ENCODE measurements at regions not wholly inside any gene's neighbourhood (a gene's known extent, or its start where the extent isn't known, plus 50 kb on each side); places are given as distances from the start of the nearest gene placed in this dataset.
"Not testable (repeated sequence)": the region's sequence is repeated elsewhere in the genome, so short reads cannot be mapped to it uniquely, and the experiment has no call there.

DNA sequence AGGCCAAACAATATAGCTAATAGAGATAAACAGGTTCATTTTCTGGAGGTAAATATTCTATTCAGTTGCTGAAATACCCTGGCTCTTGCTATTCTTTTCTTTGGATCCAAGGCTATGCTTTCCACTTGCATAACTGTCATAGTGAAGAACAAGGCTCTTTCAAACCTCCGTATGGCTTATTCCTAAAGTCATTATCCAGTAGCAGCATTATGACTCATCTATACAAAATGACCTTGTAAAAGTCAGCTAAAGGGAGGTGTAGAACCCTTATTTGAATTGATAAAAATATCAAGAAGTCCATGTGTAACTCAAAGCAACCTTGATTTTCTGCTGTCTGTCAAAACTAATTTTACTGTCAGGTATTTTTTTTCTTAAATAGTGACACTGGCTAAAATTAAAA, 447.8 kb downstream of the PLK2 start:
- no peak for DNase-seq

DNA sequence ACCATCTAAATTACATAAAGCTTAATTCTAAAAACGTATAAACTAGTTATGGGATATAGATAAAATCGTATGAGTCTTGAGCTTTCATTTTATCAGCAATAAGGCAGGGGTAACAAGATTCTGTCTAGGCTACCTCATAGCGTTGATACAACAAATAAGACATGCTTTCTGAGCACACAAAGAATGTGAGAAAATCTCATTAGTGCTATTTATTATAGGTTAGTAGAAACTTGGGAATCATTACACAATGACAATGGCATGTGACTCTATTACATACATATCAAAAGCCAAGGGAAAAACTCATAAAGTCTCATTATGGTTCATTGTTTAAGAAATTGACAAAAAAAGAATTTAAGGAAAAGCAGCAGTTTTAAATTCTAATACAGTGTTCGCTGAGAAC, 448.6 kb downstream of the PLK2 start:
- DNase-seq: no peak

DNA sequence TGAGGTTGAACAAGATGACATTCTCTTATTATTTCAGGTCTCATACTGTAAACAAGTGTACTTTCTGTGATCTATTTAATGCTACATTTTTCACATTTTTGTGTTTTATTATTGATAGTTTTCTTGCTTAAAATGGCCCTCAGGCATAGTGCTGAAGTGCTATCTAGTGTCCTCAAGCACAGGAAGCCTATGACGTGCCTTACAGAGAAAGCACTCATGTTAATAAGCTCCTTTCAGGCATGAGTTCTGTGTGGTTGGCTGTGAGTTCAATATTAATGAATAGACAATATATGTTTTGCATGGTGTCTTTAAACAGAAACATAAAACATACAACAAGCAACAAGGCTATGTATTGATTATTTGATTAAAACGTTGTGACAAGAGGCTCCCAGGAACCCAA, 450.1 kb downstream of the PLK2 start:
- DNase-seq: no peak

DNA sequence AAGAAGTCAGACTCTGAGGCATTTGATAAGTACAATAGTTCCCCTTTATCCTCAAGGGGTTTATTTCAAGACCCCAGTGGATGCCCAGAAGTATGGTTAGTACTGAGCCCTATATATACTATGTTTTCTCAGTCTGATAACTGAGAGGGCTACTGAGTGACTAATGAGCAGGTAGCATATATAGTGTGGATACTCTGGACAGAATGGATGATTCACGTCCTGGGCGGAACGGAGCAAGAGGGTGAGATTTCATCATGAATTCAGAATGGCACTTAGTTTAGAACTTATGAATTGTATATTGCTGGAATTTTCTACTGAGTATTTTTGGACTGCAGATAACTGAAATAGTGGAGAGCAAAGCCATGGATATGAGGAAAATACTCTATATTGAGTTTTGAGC, 457.6 kb downstream of the PLK2 start:
- DNase-seq: no peak

DNA sequence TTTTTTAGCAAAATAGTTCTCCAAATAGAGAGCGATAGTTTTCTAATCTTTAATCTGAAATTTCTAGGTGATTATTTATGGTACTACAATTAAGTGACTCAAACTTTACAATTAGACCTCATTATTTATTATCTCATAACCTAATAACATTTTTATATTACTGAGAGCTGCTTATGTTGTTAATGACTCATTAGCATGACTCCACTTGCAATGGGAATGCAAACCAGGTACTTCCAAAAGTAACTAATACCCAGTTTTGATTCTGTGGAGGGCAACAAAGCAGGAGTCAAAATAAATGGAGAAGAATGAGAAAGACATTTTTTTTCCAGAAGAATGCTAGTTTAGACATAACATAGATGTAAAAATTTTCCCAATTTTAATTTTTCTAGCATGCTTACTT, 466.0 kb downstream of the PLK2 start:
- no peak for DNase-seq

DNA sequence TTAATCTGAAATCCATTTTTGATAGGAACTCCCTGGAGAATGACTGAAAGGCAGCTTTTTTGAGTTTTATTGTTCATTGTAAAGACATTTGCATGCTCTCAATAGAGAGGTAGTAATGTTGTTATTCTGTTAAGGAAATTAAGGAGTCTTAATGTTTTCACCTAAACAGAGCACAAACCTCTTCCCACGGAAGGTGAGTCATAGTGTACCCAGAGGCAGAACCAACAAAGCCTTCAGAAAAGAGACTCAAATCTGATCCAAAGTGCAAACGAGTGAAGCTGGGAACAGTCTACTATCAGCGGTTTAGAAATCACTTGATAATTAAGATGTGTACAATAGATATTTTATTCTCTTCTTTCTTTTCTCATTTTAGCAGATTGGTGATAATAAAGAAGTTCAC, 470.5 kb downstream of the PLK2 start:
- no peak for DNase-seq

DNA sequence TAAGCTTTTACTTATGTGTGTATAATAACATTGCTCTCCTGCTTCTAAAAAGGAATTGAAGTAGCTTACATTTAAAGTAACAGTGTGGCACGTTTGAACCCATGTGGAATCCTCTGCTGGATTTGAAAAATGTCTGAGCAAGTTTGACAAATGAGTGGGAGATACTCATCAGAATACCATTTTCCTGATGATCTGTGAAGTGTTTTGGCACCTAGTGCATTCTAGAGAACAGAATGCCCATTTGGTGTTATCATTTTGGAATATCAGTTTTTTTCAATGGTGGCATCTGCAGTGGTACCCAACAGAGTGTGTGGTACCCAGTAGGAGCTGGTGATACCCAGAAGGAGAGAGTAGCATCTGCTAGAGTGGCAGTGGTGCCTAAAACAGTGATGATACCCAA, 471.1 kb downstream of the PLK2 start:
- DNase-seq: no peak

DNA sequence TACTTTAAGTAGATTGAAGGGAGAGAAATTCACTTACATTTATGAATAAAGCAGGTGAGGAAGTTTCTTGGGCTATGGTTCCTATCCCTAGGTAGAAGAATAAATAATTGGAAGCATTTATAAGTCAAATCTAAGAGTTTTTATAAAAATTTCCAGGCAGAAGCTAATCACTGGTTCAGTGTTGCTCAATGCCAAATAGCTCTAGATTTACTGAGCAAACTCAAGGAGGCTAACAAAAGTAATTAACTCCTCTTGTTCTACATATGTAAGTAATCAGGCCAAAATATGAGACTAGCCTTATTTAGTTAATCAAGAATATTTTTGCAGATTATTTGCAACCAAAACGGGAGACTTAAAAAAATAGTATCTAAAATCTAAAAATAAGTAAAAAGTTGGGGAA, 472.3 kb downstream of the PLK2 start:
- no peak for DNase-seq

DNA sequence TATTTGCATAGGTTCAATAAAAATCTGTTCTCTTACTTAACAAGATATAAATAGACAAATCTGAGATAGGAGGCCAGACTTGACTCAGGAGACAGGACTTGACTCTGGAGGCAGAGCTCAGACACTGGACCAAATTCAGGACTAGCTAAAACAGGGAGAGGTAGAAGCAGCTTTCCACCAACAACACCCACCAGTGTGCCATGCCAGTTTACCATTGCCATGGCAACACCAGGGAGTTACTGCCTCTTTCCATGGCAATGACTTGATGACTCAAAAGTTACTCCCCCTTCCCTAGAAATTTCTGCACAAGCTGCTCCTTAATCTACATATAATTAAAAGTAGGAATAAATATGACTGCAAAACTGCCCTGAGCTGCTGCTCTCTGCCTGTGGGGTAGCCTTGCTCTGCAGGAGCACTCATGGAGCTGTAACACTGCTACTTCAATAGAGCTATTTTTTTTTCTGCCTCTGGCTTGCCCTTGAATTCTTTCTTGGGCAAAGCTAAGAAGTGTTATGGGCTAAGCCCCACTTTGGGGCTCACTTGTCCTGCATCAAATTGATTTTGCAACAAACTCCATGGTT, 473.0 kb downstream of the PLK2 start:
- no peak for DNase-seq

DNA sequence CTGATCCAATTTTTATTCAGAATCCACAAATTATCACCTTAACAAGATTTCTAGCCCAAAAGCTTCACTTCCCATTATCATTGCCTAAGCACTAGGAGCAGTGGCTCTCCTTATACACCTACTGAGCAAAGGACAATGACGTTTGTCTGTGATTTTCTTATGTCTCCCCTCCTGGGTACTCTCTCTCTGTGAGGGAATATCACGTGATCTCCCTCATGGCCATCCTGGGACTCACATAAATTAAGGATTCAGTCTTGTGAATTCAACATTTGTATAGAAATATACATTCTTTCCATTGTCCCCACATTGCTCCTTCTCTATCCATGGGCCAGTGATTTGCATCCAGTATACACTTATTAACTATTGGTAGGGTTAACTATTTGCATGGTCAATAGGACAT, 476.5 kb downstream of the PLK2 start:
- DNase-seq: no peak

DNA sequence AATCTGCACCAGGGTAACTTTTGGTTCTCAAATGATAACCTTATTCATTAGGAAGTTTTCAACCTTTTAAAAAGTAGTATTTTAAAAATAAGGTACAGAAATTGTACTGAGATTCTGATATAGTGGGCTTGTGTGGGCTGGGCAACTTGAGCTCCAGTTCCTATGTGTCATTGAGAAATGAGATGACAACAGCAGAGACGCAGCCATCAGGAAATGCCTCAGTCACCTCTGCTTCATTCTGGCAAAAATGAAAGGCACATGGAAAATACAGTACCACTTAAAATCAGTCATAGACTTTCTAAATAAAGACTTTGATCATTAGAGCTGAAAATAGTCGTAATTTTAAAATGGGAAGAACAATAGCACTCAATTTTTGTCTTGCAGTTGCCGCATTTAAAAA, 480.2 kb downstream of the PLK2 start:
- no peak for DNase-seq

DNA sequence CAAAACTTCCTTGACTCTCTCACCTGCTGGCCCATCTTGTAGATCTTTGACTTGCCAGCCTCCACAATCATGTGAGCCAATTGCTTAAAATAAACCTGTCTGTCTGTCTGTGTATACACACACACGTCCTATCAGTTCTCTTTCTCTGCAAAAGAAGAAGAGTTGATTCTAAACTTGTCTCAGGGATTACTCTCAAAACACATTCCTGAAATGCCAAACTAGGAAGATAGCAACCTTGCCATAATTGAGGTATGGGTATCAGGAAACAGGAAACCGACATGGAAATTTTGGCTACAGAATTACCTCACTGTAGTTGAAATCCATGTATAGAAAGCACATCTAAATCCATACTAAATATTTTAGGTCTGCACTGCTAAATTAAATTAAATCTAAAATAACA, 483.4 kb downstream of the PLK2 start:
- DNase-seq: no peak

DNA sequence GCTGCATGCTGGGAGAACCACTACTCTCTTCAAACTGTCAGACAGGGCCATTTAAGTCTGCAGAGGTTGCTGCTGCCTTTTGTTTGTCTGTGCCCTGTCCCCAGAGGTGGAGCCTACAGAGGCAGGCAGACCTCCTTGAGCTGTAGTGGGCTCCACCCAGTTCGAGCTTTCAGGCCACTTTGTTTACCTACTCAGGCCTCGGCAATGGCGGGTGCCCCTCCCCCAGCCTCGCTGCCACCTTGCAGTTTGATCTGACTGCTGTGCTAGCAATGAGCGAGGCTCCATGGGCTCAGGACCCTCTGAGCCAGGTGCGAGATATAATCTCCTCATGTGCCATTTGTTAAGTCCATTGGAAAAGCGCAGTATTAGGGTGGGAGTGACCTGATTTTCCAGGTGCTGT, 487.8 kb downstream of the PLK2 start:
- not testable (repeated sequence) for DNase-seq

DNA sequence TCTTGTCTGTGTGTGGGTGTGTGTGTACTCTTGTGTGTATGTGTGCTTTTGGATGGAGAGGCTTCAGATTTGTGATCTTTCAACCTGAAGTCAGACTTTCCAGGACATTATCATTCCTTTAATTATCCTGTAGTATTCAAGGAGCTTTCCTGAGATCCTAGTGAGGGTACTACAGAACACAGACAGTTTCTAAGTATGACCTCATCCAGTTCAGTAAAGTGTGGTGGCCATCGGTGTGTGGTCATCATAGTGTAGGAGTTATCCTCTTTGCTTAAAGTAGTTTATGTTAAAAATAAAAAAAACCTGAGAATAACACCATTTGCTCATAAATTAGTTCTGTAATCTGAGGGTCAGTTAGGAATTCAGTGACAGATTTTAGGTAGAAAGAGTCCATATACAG, 478.0 kb upstream of the ACTBL2 start:
- DNase-seq: no peak

DNA sequence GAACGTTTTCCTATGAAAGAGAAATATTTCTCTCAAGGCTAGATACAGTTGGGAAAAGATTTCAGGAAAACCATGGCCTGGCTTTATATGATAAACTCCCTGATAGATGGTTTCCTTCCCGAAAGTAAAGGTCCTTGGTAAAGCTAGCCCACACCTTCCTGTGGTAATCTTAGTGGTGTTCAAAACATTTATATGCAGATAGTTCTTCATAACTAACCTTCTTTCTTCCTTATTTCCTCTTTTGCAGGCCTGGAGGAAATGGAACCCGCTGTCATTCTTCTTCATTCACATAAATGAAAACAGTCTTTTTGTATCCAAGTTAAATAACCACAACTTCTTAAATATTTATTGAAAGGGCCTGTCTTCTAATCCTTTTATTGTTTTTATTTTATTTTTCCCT, 474.0 kb upstream of the ACTBL2 start:
- no peak for DNase-seq

DNA sequence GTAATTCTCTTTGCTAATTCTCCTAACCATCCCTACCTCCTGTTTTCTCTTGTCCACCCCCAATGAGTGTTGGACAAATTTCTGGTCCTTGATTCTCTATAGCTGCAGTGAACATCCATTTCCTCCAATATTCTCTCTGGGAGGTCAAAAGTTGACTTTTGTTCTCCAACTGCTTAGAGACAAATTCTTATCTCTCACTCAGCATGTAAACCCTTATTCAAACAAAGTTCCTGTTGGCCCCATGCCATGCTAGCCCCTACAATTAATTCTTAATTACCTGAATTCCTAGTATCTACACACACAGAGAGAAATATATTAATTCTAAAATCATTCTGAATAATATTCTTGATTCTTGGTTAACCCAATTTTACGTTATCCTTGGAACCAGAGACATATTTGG, 472.9 kb upstream of the ACTBL2 start:
- no peak for DNase-seq

DNA sequence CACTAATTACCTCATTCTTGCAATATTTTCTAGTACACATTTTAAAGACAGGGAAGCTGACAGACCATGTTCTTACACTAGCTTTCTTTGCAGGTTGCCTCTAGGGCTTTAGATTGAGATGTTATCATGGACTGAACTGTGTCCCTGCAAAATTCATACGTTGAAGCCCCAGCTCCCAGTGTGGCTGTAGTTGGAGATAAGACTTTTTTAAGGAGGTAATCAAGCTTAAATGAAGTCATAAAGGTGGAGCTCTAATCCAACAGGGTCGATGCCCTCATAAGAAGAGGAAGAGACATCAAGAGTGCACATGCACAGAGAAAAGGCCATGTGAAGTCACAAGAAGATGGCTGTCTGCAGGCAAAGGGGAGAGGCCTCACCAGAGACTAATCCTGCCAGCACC, 471.2 kb upstream of the ACTBL2 start:
- DNase-seq: no peak

DNA sequence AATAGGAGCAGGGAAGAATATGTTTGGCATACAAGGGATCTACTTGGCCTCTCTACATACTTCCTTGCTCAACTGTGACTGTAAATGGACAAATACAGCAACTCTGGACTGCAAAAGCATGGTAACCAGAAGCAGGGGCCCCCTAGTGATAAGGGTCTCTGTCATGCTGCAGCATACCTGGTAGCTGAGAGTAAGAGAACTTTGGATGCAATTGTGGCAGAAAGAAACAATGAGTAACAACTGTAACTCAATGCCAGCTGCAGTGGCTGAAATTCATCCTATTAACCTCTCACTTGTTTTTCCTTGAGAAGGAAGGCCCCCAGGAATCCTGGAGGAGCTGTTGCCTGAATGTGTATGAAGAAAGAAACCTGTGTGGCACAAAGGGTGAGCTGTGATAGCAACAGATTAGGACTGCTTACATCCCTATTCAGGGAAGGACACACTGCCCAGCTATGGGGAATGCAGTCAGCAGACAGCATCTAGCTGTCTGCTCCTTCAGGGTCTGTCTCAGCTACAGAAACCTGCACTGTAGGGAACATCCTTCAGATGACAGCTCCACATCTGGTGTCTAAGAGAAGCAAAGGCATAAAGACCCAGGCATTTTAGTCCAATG, 468.1 kb upstream of the ACTBL2 start:
- DNase-seq: no peak

DNA sequence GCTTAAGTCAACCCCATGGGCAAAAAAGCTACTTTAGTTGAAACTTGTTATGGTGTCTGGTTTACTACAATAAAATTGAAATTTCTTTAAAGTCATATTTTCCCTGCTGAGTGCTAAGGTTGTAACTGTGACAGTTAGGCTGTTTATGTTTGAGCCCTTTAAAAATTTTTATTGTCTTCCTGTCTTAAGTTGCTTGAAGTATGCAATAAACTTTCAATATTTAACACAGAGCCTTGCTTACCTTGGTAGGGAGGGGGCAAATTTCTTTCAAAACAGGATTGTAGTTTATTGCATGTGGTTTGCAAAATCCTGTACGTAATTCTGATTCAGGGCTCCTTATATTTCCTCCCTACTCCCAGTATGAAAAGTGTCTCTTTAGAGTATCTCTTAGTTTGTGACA, 465.5 kb upstream of the ACTBL2 start:
- DNase-seq: no peak

DNA sequence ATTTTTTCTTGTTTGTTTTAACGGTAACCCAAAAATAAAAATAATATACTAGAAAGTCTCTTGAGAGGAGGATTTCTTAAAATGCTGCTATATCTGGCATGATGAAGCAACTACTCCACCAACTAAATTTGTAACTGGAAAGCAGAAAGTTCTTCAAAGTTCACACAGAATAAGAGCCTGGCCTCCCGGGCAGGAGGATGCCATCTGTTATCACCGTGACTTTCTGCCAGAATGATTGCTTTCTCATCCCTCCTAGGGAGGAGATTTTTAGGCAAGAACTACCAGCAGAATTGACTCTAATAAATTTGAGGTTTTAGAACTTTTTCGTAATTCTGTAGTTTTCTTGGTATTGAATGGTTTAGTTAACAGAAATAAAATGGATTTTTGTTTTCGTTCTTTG, 464.6 kb upstream of the ACTBL2 start:
- DNase-seq: no peak

DNA sequence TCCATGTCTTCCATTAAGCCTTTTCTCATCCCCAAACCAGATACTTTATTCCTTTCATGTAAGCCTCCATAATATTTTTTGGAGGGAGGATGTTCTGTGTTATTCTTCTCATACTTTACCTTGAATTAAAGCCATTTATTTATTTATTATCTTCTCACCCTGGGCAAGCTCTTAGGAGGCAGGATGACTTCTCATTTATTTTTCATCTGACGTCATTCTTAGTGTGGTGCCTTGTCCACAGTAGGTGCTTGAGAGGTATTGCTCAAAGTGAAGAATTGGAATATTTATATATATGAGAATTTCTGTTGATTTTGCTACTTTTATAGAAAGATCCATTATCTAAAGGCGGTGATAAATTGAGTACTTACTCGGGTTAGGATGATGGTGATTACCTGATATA, 458.3 kb upstream of the ACTBL2 start:
- no peak for DNase-seq

DNA sequence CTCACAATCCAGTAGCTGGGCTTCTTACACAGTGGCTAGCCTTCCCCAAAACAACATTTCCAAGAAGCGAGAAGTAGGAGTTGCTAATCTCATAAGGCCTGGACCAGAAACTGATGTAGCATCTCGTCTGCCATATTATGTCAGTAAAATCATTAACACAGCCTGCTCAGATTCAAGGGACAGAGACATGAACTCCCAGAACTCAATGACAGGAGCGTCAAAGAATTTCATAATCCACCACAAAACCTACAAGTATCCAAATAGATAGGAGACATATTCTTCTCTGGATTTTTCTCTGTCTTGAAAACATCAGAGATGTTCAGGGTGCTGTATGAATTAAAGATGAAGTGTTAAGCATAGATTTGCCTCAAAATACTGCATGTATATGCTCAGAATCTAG, 457.6 kb upstream of the ACTBL2 start:
- no peak for DNase-seq

DNA sequence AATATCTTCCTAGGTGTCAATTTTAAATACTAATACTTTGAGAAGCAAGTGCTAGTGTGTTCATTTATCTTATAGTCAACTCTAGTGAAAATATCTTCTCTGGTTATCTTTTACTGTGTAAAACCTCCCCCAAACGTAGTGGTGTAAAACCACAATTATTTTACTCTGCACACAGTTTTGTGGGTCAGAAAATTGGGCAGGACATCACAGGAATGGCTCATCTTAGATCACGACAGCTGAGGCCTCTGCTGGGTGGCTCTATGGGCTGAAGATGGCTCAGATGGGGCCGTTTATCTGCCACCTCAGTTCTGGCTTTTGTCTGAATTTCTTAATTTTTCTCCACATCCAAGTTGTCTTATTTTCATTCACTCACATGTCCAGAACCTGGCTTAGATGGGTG, 457.2 kb upstream of the ACTBL2 start:
- no peak for DNase-seq

DNA sequence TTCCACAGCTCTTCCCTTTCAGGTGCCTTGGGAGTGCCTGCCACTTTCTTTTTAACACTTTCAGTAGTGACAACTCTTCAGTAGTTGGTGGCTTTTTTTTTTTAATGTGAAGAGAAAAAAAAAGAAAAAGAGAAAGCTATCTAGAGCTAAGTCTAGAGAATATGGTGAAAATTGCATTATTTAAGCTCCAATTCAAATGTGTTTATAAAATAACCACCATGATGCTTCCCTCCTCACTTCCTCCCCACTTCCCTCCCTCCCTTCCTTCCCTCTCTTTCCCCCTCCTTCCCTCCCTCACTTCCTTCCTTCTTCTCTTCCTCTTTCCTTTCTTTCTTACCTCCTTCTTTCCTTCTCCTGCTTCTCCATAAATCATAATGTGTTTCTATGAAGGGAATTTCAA, 456.7 kb upstream of the ACTBL2 start:
- no peak for DNase-seq

DNA sequence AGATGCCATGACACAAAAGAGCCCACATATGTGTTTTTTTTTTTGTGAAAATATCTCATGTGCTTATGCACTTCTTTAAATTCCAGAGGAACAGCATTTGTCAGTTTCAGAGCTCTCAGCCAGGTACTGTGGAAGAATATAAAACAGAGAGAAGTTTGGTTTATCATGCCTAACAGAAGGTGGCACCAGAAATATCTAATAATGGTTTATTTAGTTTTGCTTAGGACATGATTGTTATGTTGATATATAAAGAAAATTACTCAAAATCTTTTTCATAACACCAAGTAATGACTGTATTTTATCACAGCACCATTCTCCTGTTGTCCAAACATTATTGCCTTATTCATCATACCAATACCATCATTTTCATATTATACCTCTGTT, 455.6 kb upstream of the ACTBL2 start:
- no peak for DNase-seq
